Uterus (tissue), 2 donors: ENCODE measurements at regions not wholly inside any gene's neighbourhood (a gene's known extent, or its start where the extent isn't known, plus 50 kb on each side); places are given as distances from the start of the nearest gene placed in this dataset.

Source experiments
- POLR2A ChIP-seq, 2 donors: fragments of 450-650 bp; IDR thresholded peaks; one replicate each; pipeline ENCODE4 v1.6.1; 2016; ENCODE audit warnings: antibody characterized with exemption in 2 of 2, mild to moderate bottlenecking in 1 of 2, moderate library complexity in 1 of 2
- TF ChIP-seq, protein P1 (sequence below), 4 experiments: fragments of 200-600 bp in 2 of 4; fragments of 450-650 bp in 2 of 4; sonication (generic) in 2 of 4; IDR thresholded peaks; one replicate each; pipeline ENCODE4 v1.5.1; 2016 to 2019; ENCODE audit warnings: antibody characterized with exemption in 4 of 4, mild to moderate bottlenecking in 2 of 4, moderate library complexity in 1 of 4

DNA sequence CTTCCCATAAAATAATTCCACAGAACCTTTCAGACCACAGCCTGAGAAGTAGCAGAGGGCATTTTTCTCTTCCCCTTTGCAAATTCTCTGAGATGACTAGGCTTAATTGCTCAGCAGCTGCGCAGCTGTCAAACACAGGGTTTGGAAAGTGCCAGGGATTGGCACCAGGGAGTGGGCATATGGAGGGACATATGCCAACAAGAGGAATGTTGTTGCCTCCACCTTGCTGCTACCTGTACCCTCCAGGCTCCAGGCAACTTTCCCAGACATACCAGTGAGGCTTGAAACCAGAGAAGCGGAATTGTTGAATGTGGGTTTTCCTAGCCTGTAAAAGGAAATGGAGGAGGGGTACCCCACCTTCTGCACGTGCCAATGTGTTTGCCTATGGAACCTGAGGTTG lies 256.2 kb upstream of the GPR101 start:
- no peak for TF ChIP-seq POLR2A (IDR thresholded peaks at IDR 0.05)
- TF ChIP-seq, protein P1, sequence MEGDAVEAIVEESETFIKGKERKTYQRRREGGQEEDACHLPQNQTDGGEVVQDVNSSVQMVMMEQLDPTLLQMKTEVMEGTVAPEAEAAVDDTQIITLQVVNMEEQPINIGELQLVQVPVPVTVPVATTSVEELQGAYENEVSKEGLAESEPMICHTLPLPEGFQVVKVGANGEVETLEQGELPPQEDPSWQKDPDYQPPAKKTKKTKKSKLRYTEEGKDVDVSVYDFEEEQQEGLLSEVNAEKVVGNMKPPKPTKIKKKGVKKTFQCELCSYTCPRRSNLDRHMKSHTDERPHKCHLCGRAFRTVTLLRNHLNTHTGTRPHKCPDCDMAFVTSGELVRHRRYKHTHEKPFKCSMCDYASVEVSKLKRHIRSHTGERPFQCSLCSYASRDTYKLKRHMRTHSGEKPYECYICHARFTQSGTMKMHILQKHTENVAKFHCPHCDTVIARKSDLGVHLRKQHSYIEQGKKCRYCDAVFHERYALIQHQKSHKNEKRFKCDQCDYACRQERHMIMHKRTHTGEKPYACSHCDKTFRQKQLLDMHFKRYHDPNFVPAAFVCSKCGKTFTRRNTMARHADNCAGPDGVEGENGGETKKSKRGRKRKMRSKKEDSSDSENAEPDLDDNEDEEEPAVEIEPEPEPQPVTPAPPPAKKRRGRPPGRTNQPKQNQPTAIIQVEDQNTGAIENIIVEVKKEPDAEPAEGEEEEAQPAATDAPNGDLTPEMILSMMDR (IDR thresholded peaks at IDR 0.05) = no peak
